HG02852 (cell line): ENCODE measurements at regions not wholly inside any gene's neighbourhood (a gene's known extent, or its start where the extent isn't known, plus 50 kb on each side); places are given as distances from the start of the nearest gene placed in this dataset.

Experiments used
- ATAC-seq: cut with Tn5 transposase; IDR thresholded peaks from one replicate; pipeline ENCODE4 v1.9.1; 2021; ENCODE audit warnings: mild to moderate bottlenecking, moderate library complexity; ENCODE audit not compliant: unreplicated experiment

GRCh38 chr12:46472144-46472705 is 99.7 kb upstream of the SLC38A2 start:
- no peak for ATAC-seq

- ATAC-seq = no peak
Observed at GRCh38 chr12:46471404-46471803, 98.8 kb upstream of the SLC38A2 start.

- ATAC-seq = no peak
Observed at GRCh38 chr12:46470975-46471374, 98.4 kb upstream of the SLC38A2 start.

GRCh38 chr12:46470036-46470627 is 97.6 kb upstream of the SLC38A2 start:
- ATAC-seq = peak; percentile 71

GRCh38 chr12:46468813-46469212 is 96.2 kb upstream of the SLC38A2 start:
- no peak for ATAC-seq

GRCh38 chr12:46468160-46468559 is 95.6 kb upstream of the SLC38A2 start:
- ATAC-seq = no peak

GRCh38 chr12:46465307-46465706 is 92.7 kb upstream of the SLC38A2 start:
- ATAC-seq = no peak

GRCh38 chr12:46464863-46465262 is 92.3 kb upstream of the SLC38A2 start:
- no peak for ATAC-seq

GRCh38 chr12:46462641-46463355 is 90.2 kb upstream of the SLC38A2 start:
- ATAC-seq = no peak

GRCh38 chr12:46461907-46462640 is 89.5 kb upstream of the SLC38A2 start:
- no peak for ATAC-seq

GRCh38 chr12:46461459-46461858 is 88.9 kb upstream of the SLC38A2 start:
- no peak for ATAC-seq

GRCh38 chr12:46460682-46461210 is 88.2 kb upstream of the SLC38A2 start:
- peak; percentile 43 for ATAC-seq

- peak; percentile 67 for ATAC-seq
Observed at GRCh38 chr12:46459861-46460545, 87.4 kb upstream of the SLC38A2 start.

- ATAC-seq = no peak
Observed at GRCh38 chr12:46459111-46459510, 86.5 kb upstream of the SLC38A2 start.

GRCh38 chr12:46458500-46459102 is 86.0 kb upstream of the SLC38A2 start:
- no peak for ATAC-seq

GRCh38 chr12:46457958-46458357 is 85.4 kb upstream of the SLC38A2 start:
- ATAC-seq = no peak

- no peak for ATAC-seq
Observed at GRCh38 chr12:46456356-46457334, 84.1 kb upstream of the SLC38A2 start.

GRCh38 chr12:46455648-46456352 is 83.2 kb upstream of the SLC38A2 start:
- ATAC-seq = no peak

GRCh38 chr12:46454981-46455380 is 82.4 kb upstream of the SLC38A2 start:
- no peak for ATAC-seq
